Ishikawa (cell line): ENCODE measurements at regions not wholly inside any gene's neighbourhood (a gene's known extent, or its start where the extent isn't known, plus 50 kb on each side); places are given as distances from the start of the nearest gene placed in this dataset.

Experiments
- CEBPB ChIP-seq: IDR thresholded peaks from 2 replicates; pipeline ENCODE4 v1.6.1; 2012
- CREB1 ChIP-seq: IDR thresholded peaks from 2 replicates; pipeline ENCODE4 v1.6.1; 2012; ENCODE audit warnings: low read depth
- EGR1 ChIP-seq: IDR thresholded peaks from 2 replicates; pipeline ENCODE4 v1.6.1; 2012
- EP300 ChIP-seq: IDR thresholded peaks from 2 replicates; pipeline ENCODE4 v1.6.1; 2012; ENCODE audit warnings: borderline replicate concordance
- FOXM1 ChIP-seq: IDR thresholded peaks from 2 replicates; pipeline ENCODE4 v1.6.1; 2012; ENCODE audit warnings: low read depth, borderline replicate concordance
- NFIC ChIP-seq: IDR thresholded peaks from 2 replicates; pipeline ENCODE4 v1.6.1; 2012
- RAD21 ChIP-seq: IDR thresholded peaks from 2 replicates; pipeline ENCODE4 v1.6.1; 2012; ENCODE audit warnings: low read depth
- TAF1 ChIP-seq: IDR thresholded peaks from 2 replicates; pipeline ENCODE4 v1.6.1; 2012; ENCODE audit warnings: low read depth, mild to moderate bottlenecking
- TCF12 ChIP-seq: IDR thresholded peaks from 2 replicates; pipeline ENCODE4 v1.6.1; 2012; ENCODE audit warnings: low read depth
- TEAD4 ChIP-seq: IDR thresholded peaks from 2 replicates; pipeline ENCODE4 v1.6.1; 2012
- YY1 ChIP-seq: IDR thresholded peaks from 2 replicates; pipeline ENCODE4 v1.6.1; 2012; ENCODE audit warnings: low read depth
- ZBTB7A ChIP-seq: IDR thresholded peaks from 2 replicates; pipeline ENCODE4 v1.6.1; 2012; ENCODE audit warnings: low read depth
- TF ChIP-seq, protein P1 (sequence below): IDR thresholded peaks from 2 replicates; pipeline ENCODE4 v1.6.1; 2012
- TF ChIP-seq, protein P2 (sequence below): IDR thresholded peaks from 2 replicates; pipeline ENCODE4 v1.6.1; 2012; ENCODE audit warnings: low read depth, mild to moderate bottlenecking
- TF ChIP-seq, protein P3 (sequence below): IDR thresholded peaks from 2 replicates; pipeline ENCODE4 v1.6.1; 2012

DNA sequence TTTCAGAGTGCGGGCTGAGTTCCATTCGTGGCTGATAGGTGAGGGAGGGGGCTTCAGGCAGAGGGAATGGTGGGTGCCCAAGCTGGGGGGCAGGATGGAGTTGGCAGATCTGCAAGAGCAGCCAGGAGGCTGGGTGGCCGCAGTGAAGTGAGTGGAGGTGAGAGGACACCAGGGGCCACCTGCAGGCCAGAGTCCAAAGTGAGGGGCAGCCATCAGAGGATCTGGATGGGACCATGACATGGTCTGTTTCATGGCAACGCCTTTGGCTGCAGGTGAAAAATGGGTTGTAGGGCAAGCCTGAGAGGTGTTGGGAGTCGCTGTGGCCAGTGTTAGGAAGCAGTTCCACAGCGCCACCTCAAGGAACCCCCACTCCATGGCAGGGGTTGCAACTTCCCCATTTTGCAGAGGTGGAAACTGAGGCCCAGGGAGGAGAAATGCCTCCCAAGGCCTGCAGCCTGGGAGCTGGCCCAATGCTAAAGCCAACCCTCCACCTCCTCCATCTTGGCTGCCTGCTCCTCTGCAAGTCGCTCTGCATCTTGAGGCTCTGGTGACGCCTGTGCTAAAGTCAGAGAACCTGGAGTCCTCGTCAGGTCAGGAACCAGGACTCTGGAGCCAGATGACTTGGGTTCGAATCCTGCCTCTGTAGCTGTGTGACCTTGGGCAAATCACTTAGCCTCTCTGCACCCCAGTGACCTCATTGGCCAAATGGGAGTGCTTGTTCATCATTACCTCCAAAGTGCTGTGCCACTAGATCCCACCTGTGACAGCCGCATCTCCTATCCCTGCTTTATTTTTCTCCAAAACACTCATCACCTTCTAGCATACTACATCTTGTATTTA is 153.8 kb downstream of the CEBPB start:
- TF ChIP-seq RAD21 (peak; percentile 47; the same call in 1 of the 2 replicates), NFIC (no peak), ZBTB7A (no peak)
- TF ChIP-seq, protein P1, sequence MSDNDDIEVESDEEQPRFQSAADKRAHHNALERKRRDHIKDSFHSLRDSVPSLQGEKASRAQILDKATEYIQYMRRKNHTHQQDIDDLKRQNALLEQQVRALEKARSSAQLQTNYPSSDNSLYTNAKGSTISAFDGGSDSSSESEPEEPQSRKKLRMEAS, result no peak

DNA sequence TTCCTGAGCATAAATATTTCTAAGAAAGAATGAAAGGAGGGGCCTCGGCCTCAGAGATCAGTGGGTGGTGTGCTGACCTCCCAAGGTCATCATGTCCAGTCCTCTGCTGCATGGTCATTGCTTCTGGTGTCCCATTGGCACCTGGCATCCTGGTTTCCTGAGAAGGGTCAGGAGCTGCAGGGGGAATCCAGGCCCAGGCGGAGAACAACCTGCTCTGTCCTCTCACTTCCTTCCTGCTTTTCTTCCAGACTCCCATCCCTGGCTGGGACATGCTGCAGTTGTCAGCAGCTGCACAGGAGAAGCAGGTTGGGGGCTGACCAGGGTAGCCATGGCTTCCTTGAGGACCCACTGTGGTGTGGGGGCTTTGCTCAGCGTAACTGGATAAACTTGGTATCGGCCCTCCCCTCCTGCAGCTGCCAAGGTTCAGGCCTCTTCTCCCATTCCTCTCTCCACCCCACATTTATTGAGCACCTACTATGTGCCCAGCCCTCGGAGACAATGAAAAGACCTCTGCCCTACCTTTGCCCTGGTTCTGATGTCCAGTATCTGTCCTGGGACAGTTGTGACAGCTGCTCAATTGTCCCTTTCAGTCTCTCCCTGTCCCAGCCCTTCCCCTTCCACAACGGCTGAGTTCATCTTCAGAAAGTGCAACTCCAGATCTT is 155.2 kb downstream of the CEBPB start:
- TF ChIP-seq RAD21 (no peak), ZBTB7A (no peak), CREB1 (no peak), FOXM1 (no peak)

DNA sequence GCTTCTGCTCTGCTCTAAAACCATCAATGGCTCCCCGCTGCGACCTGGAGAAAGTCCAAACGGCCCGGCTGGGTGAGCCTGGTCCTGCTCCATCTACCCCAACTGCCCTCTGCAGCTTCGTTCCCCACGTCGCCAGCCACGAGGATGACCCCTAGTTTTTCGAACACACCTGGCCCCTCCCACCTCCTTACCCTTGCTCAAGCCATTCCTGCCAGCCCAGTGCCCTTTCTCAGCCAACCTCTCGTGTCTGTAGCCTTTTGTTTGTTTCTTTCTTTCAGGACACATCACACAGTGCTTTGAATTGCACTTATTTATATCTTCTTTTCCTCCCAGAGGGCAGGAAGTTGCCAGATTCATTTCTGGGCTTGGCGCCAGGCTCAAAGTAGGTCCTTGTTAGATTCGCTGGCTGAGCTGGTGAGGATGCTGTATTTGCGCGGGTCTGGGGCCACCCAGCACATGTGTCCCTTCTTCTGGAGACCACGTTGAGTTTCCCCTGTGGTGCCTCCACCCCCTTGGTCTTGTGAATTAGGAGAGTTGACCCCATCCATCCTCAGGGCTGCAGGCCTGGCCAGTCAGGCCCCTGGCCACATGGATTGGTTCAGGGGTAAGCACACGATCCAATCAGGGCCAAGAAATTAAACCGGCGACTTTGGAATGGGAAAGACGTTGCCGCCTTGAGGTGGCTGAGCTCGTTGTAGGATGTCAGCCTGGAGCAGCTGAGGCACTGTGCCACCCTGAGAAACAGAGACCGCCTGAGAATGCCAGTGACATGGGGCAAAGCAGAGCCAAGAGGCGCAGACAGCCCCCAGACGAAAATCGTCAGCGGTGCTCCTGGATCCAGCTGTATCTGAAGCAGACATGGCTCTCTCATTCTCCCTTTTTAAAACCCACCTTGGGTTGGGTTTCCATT is 156.0 kb downstream of the CEBPB start:
- TF ChIP-seq NFIC (peak; percentile 36; the same call in 1 of the 2 replicates), YY1 (no peak)

DNA sequence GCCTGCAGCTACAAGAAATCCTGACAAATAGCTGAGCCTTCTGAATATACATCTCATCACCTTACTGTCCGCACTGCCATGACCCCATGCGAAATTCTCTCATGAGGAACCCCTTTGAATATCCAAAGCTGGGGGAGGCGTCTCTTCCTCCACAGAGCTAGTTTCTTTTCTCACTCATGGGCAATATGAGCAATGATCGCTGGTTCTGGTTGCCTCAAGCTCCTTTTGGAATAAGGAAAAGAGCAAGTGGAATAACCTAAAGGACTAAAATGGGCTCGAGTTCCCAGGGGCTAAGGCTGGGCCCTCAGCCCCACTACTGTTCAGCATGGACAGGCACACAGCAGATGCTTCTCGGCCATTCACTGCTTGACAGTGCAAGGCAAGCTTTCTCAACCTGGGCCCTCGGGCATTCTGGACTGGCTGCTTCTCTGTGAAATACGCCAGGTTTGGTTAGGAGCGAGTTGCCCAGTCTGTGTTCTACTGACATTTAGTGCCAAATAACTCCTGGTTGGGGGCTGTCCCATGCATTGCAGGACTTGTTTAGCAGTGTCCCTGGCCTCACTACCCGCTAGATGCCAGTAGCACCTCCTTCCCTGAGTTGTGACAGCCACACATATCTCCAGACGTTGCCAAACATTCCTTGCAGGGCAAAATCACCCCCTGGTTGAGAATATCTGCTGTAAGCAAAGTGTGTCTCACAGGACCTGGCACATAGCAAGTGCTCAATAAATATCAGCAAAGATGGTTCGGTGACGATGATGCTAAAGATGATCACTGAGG is 156.8 kb downstream of the CEBPB start:
- TF ChIP-seq RAD21, result no peak
- no peak for TF ChIP-seq CREB1
- no peak for TF ChIP-seq CEBPB

DNA sequence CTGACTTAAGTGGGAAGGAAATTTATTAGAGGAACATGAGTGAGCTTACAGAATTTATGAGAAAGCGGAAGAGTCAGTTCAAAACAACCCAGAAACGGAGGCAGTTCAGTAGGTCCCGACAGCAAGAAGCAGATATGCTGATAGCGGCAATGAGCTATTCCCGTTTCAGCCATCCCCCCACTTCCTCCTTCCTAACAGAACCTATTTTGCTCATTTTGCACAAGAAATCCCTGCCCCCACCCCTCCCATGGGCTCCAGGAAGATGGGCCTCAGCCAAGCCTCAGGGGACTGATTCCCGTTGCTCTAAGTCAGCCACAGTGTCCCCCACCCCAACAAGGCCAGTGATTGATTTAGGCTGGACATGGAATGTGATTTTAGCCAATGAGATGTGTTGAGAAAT is 157.5 kb downstream of the CEBPB start:
- TF ChIP-seq EP300 (no peak), YY1 (no peak), ZBTB7A (no peak), TCF12 (no peak), RAD21 (no peak), TEAD4 (no peak), CREB1 (no peak), FOXM1 (no peak), CEBPB (no peak), NFIC (no peak), TAF1 (no peak), EGR1 (no peak)
- TF ChIP-seq, protein P2, sequence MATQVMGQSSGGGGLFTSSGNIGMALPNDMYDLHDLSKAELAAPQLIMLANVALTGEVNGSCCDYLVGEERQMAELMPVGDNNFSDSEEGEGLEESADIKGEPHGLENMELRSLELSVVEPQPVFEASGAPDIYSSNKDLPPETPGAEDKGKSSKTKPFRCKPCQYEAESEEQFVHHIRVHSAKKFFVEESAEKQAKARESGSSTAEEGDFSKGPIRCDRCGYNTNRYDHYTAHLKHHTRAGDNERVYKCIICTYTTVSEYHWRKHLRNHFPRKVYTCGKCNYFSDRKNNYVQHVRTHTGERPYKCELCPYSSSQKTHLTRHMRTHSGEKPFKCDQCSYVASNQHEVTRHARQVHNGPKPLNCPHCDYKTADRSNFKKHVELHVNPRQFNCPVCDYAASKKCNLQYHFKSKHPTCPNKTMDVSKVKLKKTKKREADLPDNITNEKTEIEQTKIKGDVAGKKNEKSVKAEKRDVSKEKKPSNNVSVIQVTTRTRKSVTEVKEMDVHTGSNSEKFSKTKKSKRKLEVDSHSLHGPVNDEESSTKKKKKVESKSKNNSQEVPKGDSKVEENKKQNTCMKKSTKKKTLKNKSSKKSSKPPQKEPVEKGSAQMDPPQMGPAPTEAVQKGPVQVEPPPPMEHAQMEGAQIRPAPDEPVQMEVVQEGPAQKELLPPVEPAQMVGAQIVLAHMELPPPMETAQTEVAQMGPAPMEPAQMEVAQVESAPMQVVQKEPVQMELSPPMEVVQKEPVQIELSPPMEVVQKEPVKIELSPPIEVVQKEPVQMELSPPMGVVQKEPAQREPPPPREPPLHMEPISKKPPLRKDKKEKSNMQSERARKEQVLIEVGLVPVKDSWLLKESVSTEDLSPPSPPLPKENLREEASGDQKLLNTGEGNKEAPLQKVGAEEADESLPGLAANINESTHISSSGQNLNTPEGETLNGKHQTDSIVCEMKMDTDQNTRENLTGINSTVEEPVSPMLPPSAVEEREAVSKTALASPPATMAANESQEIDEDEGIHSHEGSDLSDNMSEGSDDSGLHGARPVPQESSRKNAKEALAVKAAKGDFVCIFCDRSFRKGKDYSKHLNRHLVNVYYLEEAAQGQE, result no peak
- TF ChIP-seq, protein P3, sequence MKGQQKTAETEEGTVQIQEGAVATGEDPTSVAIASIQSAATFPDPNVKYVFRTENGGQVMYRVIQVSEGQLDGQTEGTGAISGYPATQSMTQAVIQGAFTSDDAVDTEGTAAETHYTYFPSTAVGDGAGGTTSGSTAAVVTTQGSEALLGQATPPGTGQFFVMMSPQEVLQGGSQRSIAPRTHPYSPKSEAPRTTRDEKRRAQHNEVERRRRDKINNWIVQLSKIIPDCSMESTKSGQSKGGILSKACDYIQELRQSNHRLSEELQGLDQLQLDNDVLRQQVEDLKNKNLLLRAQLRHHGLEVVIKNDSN, result no peak
- TF ChIP-seq, protein P1, result no peak

DNA sequence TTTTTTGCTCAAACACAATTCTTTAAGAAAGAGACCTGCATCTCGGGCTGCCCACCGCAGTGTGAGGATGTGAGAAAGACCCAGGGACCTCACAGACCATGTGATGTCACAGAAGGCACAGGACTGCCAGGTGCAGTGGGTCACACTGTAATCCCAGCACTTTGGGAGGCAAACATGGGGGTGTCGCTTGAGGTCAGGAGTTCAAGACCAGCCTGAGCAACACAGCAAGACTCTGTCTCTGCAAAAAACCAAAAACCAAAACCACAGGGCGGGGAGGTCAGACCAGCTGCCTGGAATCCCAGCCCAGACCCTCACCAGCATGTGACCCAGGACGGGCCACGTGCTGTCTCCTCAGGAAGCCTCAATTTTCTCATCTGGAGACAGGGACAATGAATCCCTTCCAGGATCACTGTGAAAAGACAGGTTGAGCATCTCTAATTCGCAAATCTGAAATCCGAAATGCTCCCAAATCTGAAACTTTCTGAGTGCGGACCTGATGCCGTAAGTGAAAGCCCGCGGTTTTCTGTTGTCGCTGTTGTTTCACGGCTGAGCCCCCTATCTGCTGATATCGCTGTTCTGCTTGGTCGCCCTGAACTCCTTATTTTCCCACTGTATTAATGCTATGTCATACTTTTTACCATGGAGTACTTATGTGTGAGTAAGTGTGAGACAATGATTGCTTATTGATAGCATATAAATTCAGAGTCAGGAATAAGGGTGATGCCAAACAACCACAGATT is 159.5 kb upstream of the PTPN1 start:
- TF ChIP-seq, protein P1, result no peak
- no peak for TF ChIP-seq RAD21
- TF ChIP-seq TCF12, result no peak
- no peak for TF ChIP-seq TEAD4

DNA sequence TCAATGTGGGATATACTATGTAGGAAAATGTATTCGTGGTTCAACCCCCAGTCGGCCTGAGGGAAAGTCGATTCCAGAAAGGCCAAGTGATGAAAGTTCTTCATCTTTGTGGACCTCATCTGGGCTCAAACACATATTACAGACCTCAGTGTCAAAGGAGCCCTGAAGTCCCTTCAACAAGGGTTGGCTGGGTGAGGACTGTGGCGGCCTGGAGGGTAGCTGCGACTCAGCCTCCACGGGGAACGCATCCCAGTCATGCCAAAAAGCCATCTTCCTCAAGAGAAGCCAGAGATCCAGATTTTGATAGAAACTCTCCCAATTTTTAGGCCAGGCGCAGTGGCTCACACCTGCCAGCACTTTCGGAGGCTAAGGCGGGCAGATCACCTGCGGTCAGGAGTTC is 158.6 kb upstream of the PTPN1 start:
- TF ChIP-seq CEBPB (no peak), NFIC (no peak), CREB1 (no peak), TEAD4 (no peak), ZBTB7A (no peak), EGR1 (no peak), FOXM1 (no peak), EP300 (no peak), TAF1 (no peak), RAD21 (no peak), TCF12 (no peak), YY1 (no peak)
- TF ChIP-seq, protein P2, result no peak
- TF ChIP-seq, protein P3, result no peak
- TF ChIP-seq, protein P1, result no peak
